ENCODE measurements at regions not wholly inside any gene's neighbourhood (a gene's known extent, or its start where the extent isn't known, plus 50 kb on each side); places are given as distances from the start of the nearest gene placed in this dataset.
A peak's percentile ranks its signal among the peaks of the same experiment; 100 is the strongest.
"Not testable (repeated sequence)": the region's sequence is repeated elsewhere in the genome, so short reads cannot be mapped to it uniquely, and the experiment has no call there.

- no peak for DNase-seq
Observed at GRCh38 chr1:238450976-238451375, 560.3 kb upstream of the ZP4 start.

DNA sequence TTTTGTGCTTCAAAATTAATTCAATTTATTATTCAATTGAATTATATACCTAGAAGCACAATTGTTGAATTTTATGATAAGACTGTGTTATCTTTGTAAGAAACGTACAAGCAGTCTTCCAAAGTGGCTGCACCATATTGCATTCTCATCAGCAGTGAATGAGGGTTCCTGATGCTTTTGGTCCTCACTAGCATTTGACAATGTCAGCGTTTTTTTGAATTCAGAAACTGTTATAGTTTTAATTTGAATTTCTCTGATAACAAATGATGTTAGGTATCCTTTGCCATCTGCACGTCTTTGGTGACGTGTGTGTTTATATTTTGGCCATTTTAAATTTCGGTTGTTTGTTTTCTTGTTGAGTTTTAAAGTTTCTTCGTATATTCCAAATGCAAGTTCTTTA, 553.0 kb upstream of the ZP4 start:
- no peak for DNase-seq

DNA sequence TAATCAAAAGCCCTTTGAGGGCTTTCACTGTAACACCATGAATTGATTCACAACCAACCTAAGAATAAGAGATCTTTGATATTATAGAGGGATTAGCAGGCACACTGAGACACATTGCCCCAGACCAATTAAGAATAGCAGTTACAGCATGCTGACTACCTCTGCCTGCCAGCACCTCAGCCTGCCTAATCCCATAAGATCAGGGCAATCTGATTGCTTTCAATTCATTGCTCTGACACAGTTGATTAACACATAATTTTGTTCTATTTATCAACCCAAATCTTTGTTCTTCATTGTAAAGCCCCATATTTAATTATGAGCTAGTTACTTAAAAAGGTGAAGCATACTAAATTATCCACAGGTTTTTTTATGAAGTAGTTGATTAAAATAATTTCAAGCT, 548.8 kb upstream of the ZP4 start:
- DNase-seq, result no peak

DNA sequence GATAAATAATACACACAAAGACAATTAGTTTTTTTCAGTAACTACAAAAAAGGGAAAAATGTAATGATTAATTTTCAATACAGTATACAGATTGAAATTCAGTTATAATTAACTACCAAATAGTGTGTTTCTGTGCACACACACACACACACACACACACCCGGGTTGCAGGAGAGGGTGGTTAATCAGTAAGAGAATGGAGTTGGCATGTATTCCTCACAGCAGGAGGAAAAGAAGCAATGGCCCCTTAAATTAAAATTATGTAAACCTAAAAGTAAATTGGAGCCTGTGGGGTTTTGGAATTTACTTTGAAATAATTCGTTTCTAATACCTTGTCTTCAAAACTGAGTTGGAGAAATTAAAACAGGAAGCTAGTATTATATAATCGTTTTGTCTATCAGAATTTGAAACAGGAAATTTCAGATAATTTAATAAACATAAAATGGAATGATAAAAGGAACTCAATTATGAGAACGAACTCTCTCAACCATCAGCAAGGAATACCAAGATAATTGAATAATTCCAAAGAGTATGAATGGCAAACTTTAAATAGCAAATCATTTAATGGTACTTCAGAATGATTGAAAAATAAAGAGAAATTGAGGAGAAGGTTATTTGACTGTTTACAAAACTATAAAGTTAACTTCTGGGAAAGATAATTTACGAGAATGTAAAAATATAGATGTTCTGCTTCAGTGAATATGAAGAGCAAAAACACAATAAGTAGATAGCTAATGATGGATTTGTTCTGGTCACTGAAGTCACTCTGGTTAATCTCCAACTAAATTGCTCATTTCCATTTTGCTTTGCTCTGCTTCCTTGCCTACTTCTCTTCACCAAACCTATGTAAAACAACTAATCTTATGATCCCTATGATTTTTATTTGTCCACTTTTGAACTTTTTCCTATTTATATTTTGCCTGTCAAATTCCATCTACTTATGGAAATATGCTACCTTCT, 547.9 kb upstream of the ZP4 start:
- peak; percentile 36 for DNase-seq

GRCh38 chr1:238429703-238430102, 539.0 kb upstream of the ZP4 start:
- not testable (repeated sequence) for DNase-seq

DNA sequence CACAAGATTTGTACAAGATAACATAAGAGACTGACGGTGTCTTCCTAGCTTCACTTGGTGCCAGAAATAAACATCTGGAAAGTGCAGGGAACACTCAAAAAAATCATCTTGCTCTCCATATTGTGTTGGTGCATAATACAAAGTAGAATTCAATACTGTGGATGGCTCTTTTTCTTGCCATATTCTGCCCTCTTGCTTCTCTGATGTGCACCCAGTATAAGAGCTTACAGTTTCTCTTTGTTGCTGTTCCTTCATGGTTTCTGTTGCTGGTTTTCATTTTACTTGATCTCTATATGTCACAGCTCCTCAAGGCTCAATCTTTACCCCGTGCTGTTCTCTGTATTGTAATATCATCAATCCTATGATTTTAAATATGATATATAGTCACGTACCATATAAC, 528.5 kb upstream of the ZP4 start:
- no peak for DNase-seq

DNA sequence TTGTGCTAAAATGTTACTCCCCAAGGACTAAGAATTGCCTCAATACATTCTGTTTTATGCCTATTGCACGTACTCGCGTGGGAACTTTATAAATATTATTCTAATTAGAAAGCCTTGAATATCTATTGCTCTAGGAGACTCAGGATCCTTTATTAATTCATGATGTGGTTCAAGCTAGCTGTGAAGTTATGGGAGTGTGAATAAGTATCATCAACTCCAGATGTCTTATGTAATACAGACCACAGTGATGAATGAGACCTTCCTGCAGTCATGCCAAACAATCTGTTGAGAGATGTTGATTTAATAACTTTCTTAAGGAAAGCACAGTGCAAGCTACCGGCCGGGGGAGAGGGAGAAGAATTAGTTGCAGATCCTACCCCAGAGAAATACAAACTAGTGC, 519.2 kb upstream of the ZP4 start:
- DNase-seq, result no peak

- DNase-seq, result no peak
Observed at GRCh38 chr1:238409191-238409850, 518.6 kb upstream of the ZP4 start.

- DNase-seq, result no peak
Observed at GRCh38 chr1:238408737-238409136, 518.0 kb upstream of the ZP4 start.

DNA sequence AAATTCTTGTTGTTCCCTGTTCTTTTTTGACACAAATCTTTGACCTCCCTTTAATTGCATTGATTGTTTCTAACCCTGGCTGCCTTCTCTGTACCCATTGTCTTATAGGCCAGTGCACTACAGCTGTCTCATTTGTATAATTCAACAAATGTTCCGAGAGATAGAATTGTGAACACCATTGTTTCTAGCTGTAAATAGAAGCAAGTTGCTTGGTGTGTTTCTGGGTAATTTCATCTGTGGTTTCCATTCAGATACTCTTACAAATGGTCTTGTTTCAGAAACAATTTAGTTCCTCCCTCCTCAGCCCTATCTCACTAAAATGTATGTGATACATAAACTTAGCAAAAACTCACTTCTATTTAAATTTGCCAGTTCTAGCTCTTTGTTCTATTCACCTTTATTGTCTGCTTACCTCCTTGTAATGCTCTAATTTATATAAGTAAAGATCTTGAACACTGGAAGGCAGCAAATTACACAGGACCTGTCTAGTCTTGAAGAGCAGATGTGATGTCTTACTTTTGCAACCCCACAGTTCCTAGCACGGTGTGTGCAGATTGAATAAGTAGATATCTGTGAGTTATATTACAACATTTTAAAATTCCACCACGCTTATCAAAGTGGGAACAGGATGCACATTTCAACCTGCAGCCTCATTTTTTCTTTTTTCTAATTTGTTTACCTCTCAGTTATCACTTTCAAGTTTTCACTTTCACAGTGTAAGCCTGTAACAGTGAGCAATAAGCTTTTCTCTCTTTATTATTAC, 515.6 kb upstream of the ZP4 start:
- no peak for DNase-seq

DNA sequence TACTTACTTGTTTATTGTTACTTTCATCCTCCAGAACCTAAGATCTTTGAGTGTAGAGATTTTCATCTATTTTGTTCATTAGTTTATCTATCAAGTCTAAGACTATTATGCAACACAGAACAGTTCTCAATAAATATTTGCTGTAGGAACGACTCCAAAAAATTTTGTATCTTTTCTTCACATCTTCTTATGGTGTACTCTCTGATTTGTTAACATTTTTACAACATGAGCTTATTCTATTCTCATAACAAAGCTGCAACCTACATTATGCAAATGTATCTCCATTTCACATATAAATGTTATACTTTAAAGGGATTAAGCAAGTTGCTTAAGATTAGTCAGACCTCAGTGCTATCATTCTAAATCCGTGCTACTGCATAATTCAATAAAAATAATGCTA, 514.2 kb upstream of the ZP4 start:
- DNase-seq, result no peak

- no peak for DNase-seq
Observed at GRCh38 chr1:238404481-238404880, 513.8 kb upstream of the ZP4 start.

DNA sequence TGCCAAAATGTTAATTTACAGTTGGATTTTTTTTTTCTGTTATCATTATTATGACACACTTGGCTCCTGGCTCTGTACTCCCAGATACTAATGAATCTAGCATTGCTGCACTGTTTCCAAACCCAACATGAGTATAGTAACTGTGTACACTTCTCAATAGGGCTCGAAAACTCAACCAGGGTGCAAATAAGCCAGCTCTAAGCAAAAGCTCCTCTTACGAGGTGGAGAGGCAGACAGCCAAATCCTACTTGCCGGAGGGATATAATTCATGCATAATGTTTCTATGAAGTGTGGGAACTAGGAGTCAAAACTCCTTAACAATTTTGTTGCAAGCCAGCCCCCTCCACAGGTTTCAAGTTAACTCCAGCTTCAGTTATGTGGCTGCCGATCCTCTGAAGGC, 510.4 kb upstream of the ZP4 start:
- DNase-seq, result no peak

DNA sequence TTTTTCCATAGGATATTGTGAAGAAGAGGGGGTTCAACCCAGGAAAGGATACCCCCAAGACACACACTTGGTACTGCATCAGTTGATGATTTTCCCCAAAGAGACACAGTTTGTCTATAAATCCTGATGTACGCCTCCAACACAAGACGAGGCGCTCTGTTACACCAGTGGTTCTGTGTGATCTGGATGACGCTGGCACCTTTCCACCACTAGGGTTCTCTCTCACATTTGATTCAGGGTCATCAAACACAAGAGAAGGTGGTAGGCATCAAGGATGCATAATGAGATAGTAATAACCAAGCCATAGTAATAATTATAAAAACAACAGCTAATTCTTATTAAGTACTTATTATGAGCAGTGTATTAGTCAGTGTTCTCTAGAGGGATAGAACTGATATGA, 508.8 kb upstream of the ZP4 start:
- DNase-seq, result no peak

DNA sequence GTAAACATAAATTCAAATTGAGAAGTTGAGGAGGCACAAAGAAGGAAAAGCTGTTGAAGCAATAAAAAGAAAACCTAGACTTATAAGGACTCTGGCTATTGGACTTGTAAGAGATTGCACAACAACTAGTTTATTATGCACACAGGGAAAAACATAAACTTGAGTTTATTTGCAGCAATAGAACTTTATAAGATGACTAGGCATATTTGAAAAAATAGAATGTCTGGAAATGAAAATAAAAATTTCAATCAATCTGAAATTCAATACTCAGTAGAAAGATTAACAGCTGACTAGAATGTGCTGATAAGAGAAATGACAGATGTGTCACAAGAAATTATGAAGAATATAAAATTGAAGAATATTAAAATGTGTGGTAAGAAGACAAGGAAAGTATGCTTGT, 505.4 kb upstream of the ZP4 start:
- DNase-seq, result no peak

DNA sequence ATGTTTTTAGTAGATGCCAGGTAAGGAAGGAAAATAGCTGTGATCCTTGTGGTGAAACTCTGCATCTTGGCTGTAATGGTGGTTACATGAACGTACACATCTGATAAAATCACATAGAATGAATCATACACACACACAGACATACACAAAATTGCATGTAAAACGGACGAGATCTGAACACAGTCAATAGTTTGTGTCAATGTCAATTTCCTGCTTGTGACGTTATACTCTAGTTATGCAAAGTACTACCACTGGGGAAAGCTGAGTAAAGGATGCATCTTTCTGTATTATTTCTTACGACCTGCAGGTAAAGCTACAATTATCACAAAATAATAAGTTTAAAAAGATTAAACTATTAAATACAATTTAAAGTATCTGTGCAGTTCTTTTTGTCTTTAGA, 493.7 kb upstream of the ZP4 start:
- no peak for DNase-seq

GRCh38 chr1:238380167-238380566, 489.4 kb upstream of the ZP4 start:
- DNase-seq, result no peak

DNA sequence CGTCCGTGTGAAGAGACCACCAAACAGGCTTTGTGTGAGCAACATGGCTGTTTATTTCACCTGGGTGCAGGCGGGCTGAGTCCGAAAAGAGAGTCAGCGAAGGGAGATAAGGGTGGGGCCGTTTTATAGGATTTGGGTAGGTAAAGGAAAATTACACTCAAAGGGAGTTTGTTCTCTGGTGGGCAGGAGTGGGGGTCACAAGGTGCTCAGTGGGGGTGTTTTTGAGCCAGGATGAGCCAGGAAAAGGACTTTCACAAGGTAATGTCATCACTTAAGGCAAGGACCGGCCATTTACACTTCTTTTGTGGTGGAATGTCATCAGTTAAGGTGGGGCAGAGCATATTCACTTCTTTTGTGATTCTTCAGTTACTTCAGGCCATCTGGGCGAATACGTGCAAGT, 488.7 kb upstream of the ZP4 start:
- DNase-seq, result not testable (repeated sequence)

GRCh38 chr1:238377280-238377919, 486.7 kb upstream of the ZP4 start:
- no peak for DNase-seq

DNA sequence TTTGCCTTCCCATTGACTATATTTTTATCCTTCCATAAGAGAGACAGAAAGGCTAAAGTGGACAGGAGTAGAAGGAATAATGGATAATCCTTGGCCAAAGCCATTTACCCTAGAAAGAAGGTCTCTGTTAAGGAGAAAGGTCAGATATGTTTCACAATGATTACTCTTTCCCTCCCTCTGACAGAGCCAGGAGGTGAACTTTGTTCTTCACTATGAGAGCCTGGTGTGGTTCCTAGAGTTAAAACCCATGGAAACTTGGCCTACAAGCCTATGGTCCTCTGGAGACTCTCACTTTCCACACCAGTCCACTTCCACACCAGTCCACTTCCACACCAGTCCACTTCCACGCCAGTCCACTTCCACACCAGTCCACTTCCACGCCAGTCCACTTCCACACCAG, 479.9 kb upstream of the ZP4 start:
- DNase-seq, result no peak

- no peak for DNase-seq
Observed at GRCh38 chr1:238364214-238364892, 473.6 kb upstream of the ZP4 start.

GRCh38 chr1:238360474-238360873, 469.8 kb upstream of the ZP4 start:
- no peak for DNase-seq
